ENCODE measurements at regions not wholly inside any gene's neighbourhood (a gene's known extent, or its start where the extent isn't known, plus 50 kb on each side); places are given as distances from the start of the nearest gene placed in this dataset.

- ATAC-seq (no peak), DNase-seq (ENCODE audit: low spot score) (no peak), FAIRE-seq (no peak)
- no peak overlapping the region for H3K27ac ChIP-seq (ENCODE audit: extremely low read length, insufficient read depth, low read length)
- intact Hi-C loops (cut with micrococcal nuclease; ENCODE audit: unreplicated experiment): no loop called here
- H3K4me3 ChIP-seq (replicated peaks in 1 of 3; ENCODE audit: insufficient read depth in 1 of 3, low read depth in 2 of 3, low read length in 3 of 3): no peak overlapping the region
- no TSS peak for BruUV-seq (replicated peaks)
- no peak overlapping the region for H3K9ac ChIP-seq (ENCODE audit: insufficient read depth, low read depth, low read length)
- H2AFZ ChIP-seq (ENCODE audit: low read length): no peak overlapping the region
- in situ Hi-C loops (cut with HindIII; ENCODE audit: extremely low pct_ligation_motif_present, low pct_unique_long_range_greater_than_20kb): no loop called here
- H3K9me3 ChIP-seq (ENCODE audit: low read length): no peaks in the 10 kb centered on the region
- no peaks in the 10 kb centered on the region for H3K36me3 ChIP-seq (replicated peaks in 1 of 2; ENCODE audit: control insufficient read depth in 1 of 2, insufficient read depth in 2 of 2, low read length in 2 of 2)
- TF ChIP-seq GATA4 (IDR thresholded peaks at IDR 0.05; ENCODE audit: borderline replicate concordance, low read depth) (no peak), RFX3 (CRISPR knock-in tag; IDR thresholded peaks at IDR 0.05) (no peak), HNRNPK (IDR thresholded peaks at IDR 0.05; ENCODE audit: low read depth, low read length, poor library complexity, severe bottlenecking) (peak; percentile 20), SRSF9 (IDR thresholded peaks at IDR 0.05; ENCODE audit: borderline replicate concordance, insufficient read depth, low read depth, low read length, poor library complexity, severe bottlenecking) (peak; percentile 76)
- H3K27me3 ChIP-seq (ENCODE audit: control insufficient read depth in 1 of 2, insufficient read depth in 2 of 2, low read length in 2 of 2): no peaks in the 10 kb centered on the region
- POLR2A ChIA-PET: no interaction called here
- H4K20me1 ChIP-seq (ENCODE audit: insufficient read depth, low read length): no peaks in the 10 kb centered on the region
- H3K79me2 ChIP-seq (ENCODE audit: insufficient read depth, low read length): no peaks in the 10 kb centered on the region
- CTCF ChIA-PET (ENCODE audit: low intra/inter-chr PET ratio, low total read pairs): no interaction called here
- H3K4me1 ChIP-seq (ENCODE audit: insufficient read depth, low read length): no peaks in the 10 kb centered on the region
- no peak overlapping the region for H3K4me2 ChIP-seq (ENCODE audit: low read depth, low read length)
These were observed 571.4 kb upstream of the SALL1 start for GRCh38 chr16:51722467-51722866.

GRCh38 chr16:51719376-51719775, 568.3 kb upstream of the SALL1 start:
- DNase-seq (ENCODE audit: low spot score): no peak
- in situ Hi-C loops (cut with HindIII; ENCODE audit: extremely low pct_ligation_motif_present, low pct_unique_long_range_greater_than_20kb) (no loop called here), intact Hi-C loops (cut with micrococcal nuclease; ENCODE audit: unreplicated experiment) (no loop called here)
- Histone ChIP-seq H2AFZ (ENCODE audit: low read length) (no peak overlapping the region), H3K36me3 (replicated peaks in 1 of 2; ENCODE audit: control insufficient read depth in 1 of 2, insufficient read depth in 2 of 2, low read length in 2 of 2) (no peaks in the 10 kb centered on the region), H4K20me1 (ENCODE audit: insufficient read depth, low read length) (no peaks in the 10 kb centered on the region), H3K4me3 (replicated peaks in 1 of 3; ENCODE audit: insufficient read depth in 1 of 3, low read depth in 2 of 3, low read length in 3 of 3) (no peak overlapping the region), H3K27ac (ENCODE audit: extremely low read length, insufficient read depth, low read length) (no peak overlapping the region), H3K4me1 (ENCODE audit: insufficient read depth, low read length) (no peaks in the 10 kb centered on the region), H3K4me2 (ENCODE audit: low read depth, low read length) (no peak overlapping the region), H3K27me3 (ENCODE audit: control insufficient read depth in 1 of 2, insufficient read depth in 2 of 2, low read length in 2 of 2) (no peaks in the 10 kb centered on the region), H3K9me3 (ENCODE audit: low read length) (no peaks in the 10 kb centered on the region), H3K9ac (ENCODE audit: insufficient read depth, low read depth, low read length) (no peak overlapping the region), H3K79me2 (ENCODE audit: insufficient read depth, low read length) (no peaks in the 10 kb centered on the region)
- CTCF ChIA-PET (ENCODE audit: low intra/inter-chr PET ratio, low total read pairs): no interaction called here
- FAIRE-seq: no peak
- 30% methylated on average over 3 of the region's 3 CpGs for WGBS (ENCODE audit: low lambda C conversion rate)
- no TSS peak for BruUV-seq (replicated peaks)
- POLR2A ChIA-PET: no interaction called here
- no peak for ATAC-seq
- TF ChIP-seq ZNF12 (CRISPR knock-in tag; IDR thresholded peaks at IDR 0.05) (no peak), ZBTB7A (CRISPR knock-in tag; IDR thresholded peaks at IDR 0.05) (no peak), ZMYM2 (CRISPR knock-in tag; IDR thresholded peaks at IDR 0.05) (no peak), TERF1 (CRISPR knock-in tag; IDR thresholded peaks at IDR 0.05) (no peak), ZNF264 (CRISPR knock-in tag; IDR thresholded peaks at IDR 0.05) (no peak), ZNF512B (CRISPR knock-in tag; IDR thresholded peaks at IDR 0.05; ENCODE audit: borderline replicate concordance) (no peak), ZNF20 (CRISPR knock-in tag; IDR thresholded peaks at IDR 0.05) (no peak), AGO2 (optimal IDR thresholded peaks at IDR 0.05; ENCODE audit: low read depth, low read length) (no peak), ARNT (IDR thresholded peaks at IDR 0.05) (no peak), TCF7L2 (IDR thresholded peaks at IDR 0.05; ENCODE audit: low read depth, low read length) (no peak), NFRKB (IDR thresholded peaks at IDR 0.05) (no peak), ZNF235 (CRISPR knock-in tag; IDR thresholded peaks at IDR 0.05; ENCODE audit: borderline replicate concordance) (no peak), ZNF234 (CRISPR knock-in tag; conservative IDR thresholded peaks at IDR 0.05) (no peak), SRF (IDR thresholded peaks at IDR 0.05; ENCODE audit: low read depth, low read length) (no peak)
